HG03442 (cell line): ENCODE measurements at regions not wholly inside any gene's neighbourhood (a gene's known extent, or its start where the extent isn't known, plus 50 kb on each side); places are given as distances from the start of the nearest gene placed in this dataset.
"Not testable (repeated sequence)": the region's sequence is repeated elsewhere in the genome, so short reads cannot be mapped to it uniquely, and the experiment has no call there.

ENCODE experiments used
- ATAC-seq: cut with Tn5 transposase; IDR thresholded peaks from one replicate; pipeline ENCODE4 v1.9.1; 2021; ENCODE audit warnings: mild to moderate bottlenecking, moderate library complexity; ENCODE audit not compliant: unreplicated experiment

DNA sequence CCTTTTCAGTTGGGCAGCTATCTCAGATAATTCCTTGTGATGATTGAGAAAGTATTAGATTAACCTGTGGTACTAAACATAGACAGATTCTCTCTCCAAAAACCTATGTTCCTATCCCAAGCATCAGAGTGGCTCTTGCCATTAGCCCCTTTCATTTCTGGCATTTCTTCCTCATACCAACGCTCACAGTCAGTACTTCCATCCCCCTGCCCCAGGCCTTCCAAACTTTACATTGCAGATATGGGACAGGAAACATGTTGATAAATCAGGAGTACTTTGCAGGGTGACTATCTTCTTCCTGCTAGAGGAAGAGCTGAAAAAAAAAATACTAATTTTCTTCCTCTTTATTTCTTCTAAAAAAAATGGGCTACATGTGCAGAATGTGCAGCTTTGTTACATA lies 442.6 kb upstream of the RGMB start:
- ATAC-seq = no peak

DNA sequence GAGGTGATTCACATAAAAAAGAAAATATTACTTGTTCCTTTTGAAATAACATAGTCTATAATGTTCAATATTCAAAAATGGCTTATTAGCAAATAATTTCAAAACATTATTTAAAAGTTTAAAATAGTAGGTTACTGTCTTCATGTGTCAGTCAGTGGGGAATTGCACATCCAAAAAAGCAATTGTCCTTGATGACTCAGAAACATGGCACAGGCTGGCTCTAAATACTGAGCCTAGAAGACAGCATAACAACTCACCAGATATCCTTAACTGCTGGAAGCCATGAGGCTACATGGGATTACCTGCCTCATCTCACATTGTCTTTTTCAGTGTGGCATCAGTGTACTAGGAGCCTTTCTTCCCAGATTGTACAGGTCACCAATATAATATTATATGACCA lies 439.5 kb upstream of the RGMB start:
- no peak for ATAC-seq

DNA sequence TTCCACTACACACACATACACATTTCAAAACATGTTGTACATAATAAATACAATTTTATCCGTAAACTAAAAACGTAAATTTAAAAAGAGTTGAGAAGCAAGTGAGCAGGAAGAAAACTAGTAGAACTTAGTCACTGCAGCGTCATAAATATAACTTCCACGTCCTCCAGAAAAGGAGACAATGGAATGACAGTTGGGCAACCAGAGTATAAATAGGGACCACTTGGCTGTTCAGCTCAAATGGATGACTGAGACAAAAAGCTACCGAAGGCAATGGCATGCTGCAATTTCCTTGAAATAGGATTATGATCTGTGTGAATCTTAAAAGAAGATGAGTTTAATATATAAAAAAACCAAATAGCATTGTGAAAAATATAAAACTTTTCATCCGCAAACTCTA lies 438.5 kb upstream of the RGMB start:
- ATAC-seq = no peak

DNA sequence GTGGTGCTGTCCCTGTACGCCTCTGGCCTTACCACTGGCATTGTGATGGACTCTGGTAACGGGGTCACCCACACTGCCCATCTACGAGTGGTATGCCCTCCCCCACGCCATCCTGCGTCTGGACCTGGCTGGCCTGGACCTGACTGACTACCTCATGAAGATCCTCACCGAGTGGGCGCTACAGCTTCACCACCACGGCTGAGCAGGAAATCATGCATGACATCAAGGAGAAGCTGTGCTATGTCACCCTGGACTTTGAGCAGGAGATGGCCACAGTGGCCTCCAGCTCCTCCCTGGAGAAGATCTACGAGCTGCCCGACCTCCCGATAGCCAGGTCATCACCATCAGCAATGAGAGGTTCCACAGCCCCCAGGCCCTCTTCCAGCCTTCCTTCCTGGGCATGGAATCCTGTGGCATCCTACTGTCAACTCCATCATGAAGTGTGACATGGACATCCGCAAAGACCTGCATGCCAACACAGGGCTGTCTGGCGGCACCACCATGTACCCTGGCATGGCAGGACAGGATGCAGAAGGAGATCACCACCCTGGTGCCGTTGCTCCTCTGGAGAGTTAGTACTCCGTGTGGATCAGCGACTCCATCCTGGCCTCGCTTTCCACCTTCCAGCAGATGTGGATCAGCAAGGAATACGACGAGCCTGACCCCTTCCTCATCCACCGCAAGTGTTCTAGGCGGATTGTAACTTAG lies 434.2 kb upstream of the RGMB start:
- no peak for ATAC-seq

DNA sequence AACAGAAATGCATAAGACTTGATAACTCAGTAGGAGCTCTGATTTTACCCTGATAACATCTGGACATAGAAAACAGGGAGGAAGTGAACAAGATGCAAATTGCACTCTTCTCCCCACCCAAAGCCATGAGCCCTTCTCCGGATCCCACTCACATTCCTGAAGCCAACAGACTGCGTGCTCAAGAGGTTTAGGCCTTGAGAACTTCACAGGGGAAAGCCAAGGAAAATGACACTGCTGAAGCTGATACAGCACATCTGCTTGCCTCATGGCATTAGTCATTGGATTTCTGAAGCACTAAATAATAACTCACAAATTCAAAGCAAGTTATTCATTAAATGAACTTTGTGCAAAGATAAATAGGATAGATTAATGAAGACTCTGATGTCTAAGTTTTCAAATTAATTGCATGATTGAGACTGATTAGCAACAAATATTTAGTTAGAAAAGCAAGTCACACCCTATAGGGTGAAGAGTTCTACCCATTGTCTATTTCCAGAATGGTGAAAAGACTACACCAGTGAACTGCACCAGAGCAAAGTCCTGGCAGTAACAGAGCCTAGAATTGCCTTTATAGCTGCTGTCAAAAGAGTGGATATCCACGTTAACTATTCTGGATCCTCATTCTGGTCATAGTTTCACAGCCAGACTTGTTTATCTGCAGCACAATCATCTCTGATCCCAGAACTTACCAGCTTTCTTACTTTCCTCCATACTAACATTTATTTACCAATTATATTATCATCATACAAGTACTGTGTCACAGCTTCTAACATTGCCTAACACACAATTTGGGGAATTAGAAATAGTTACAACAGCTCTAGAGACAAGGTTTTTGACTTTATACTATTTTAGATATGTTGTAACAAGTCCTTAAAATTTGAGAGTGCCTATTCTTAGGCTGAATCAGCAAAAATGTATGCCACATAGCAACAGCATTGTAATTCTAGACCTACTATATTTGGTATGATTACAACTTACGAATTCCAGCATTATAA lies 432.1 kb upstream of the RGMB start:
- no peak for ATAC-seq

DNA sequence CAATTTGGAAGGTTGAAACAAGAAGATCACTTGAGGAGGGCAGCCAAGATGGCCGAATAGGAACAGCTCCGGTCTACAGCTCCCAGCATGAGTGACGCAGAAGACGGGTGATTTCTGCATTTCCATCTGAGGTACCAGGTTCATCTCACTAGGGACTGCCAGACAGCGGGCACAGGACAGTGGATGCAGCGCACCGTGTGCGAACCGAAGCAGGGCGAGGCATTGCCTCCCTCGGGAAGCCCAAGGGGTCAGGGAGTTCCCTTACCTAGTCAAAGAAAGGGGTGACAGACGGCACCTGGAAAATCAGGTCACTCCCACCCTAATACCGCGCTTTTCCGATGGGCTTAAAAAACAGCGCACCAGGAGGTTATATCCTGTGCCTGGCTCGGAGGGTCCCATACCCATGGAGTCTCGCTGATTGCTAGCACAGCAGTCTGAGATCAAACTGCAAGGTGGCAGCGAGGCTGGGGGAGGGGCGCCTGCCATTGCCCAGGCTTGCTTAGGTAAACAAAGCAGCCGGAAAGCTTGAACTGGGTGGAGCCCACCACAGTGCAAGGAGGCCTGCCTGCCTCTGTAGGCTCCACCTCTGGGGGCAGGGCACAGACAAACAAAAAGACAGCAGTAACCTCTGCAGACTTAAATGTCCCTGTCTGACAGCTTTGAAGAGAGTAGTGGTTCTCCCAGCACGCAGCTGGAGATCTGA lies 430.4 kb upstream of the RGMB start:
- not testable (repeated sequence) for ATAC-seq

DNA sequence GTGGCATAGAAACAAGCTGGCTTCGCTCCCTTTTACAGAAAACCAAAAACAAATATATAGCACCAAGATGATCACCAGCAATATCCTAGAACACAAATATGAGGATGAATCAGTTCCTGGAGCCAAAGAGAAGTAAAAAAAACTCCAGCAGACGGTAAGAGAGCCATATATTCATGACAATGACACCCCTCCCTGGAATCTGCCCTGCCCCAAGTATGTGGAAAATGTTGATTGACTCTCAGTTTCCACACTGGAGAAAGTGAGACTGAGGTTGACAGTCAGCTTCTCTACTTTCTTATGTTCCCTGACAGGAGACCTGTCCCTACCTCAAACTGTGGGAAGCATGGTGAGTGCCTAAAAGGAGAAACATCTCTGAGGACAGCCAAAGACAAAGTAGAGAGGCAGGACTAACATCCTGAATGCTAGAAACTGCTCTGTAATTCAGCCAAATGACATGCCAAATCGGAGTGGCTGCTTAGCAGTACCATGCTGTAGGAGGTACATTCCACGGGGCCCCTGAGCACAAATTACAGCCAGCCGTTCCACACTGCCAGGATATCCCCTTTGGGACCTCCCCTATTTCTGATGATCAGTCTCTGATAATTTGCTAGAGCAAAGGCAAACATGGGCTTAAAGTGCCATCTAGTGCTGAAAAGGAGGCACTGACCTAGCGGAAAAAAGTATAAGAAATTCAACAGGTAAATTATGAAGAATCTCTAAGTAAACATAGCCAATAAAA lies 424.0 kb upstream of the RGMB start:
- ATAC-seq = no peak

DNA sequence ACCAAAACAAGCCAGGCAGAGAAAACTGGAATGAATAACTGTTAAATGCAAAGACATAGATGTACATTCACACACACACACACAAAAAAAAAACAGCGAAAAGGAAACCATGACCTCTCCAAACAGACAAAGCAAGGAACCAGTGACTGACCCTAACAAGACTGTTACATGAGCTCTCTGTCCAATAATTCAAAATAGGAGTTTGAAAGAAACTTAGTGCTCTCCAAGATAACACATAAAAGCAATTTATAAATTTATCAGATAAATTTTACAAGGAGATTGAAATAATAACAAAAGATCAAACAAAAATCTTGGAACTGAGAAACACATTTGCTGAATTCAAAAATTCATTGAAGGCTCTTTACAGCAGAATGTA lies 423.5 kb upstream of the RGMB start:
- ATAC-seq = no peak

DNA sequence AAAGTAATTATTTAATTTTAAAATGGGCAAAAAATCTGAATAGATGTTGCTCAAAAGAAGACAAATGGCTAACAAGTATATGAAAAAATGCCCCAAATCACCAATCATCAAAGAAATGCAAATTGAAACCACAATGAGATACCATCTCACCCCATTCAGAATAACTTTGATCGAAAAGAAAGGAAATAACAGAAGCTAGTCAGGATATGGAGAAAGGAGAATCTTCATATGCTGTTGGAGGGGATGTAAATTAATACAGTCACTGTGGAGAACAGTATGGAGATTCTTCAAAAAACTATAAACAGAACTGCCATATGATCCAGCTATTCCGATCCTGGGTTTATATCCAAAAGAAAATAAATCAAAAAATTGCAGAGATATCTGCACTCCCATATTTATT lies 418.5 kb upstream of the RGMB start:
- ATAC-seq = no peak

DNA sequence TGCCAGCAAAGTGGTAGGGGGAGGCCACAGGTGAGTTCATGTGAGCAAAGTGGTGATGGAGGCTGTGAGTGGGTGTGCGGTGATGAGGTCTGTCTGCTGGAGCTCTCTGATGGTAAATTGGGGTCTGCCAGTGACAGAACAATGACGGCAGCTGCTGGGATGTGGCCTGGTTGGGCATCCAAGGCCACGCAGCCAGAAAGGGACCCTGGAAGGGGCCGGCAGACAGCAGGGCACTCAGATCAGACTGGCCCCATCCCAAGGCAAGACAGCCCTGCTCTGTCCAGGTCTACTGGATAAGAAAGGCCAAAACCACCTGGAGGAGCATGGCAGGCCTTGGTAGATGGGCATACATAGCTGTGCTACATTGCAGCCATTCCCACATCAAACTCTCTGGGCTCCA lies 412.9 kb upstream of the RGMB start:
- no peak for ATAC-seq

DNA sequence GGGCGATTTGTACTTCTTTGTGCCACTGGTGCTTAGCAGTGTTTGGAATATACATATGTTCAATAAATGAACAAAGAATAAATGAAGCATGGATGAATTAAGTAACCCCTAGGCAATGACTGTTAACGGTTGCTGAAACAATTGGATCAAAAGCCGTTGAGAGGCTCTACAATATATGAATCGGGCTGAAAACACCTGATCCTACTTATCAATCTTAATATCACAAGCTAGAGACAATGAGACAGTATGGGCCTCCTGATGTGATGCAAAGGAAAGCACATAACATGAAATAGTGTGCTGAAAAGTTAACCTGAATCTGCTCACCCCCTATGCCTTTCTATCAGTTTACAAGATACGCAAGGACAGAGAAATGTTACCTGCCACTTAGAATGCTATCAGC lies 410.3 kb upstream of the RGMB start:
- ATAC-seq = no peak

DNA sequence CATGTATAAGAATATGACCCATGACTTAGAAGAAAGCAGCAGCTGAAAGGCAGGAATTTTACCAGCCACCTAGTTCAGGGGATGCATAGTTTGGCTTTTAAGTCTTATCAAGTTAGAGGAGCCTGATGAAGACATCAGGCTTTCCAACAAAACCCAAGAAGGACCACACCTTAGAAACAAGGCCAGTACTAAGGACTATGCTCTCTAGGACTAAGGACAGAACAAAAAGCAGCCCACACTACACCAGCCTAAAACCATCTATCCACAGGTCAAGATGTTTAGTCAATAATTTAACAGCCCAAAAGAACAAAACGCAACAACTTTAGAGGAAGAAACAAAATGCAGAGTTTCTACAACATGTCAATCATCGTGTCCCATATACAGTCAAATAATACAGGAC lies 408.9 kb upstream of the RGMB start:
- ATAC-seq = no peak

DNA sequence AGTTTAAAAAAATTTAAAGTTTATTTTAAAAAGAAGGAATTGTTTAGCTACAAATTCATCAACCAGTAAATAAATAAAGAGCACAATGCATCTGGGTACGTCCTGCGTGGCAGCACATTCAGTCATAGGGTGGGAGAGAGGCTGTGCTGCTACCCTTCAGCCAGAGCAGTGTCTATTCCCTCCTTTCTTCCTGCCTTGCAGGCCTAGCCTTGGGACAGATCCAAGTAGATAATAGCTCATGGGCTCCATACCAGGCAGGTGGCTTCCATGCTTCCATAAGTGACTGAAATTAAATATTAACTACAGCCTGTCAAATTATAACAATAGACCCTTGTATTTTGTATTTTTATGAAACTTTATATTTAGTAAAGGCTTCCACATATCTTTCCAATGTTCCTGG lies 408.3 kb upstream of the RGMB start:
- no peak for ATAC-seq

DNA sequence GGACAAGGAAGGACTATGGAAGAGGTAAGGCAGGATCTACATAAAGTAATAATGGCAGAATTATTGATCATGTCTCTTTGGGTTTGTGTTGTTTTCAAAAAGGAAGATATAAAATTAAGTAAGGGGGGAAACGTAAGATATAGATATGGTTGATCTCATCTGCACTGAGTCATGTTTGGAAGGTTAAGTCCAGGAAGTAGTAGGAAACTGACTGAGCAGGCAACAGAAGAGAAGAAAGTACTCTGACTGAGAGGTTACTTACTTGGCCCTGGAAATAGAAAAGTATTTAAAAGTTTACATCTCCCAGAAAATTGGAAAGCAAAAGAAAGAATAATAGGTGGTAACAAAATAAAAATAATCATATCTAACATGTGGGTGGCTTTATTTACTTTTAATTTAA lies 405.3 kb upstream of the RGMB start:
- no peak for ATAC-seq

DNA sequence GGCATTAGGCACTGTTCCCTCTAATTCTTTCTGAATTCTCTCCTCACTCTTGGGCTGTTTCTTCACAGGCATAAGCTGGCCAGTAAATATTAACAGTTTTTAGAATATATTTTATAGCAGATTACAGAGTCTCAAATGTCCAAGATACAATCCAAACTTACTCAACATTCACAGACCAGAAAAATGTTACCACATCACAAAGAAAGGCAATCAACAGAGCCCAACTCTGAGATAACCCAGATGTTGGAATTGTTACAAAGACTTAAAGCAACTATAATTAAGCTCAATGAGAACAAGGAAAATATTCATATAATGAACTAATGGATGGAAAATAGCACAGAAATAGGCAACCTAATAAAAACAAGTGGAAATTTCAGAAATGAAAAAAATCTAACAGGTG lies 401.1 kb upstream of the RGMB start:
- ATAC-seq = no peak

DNA sequence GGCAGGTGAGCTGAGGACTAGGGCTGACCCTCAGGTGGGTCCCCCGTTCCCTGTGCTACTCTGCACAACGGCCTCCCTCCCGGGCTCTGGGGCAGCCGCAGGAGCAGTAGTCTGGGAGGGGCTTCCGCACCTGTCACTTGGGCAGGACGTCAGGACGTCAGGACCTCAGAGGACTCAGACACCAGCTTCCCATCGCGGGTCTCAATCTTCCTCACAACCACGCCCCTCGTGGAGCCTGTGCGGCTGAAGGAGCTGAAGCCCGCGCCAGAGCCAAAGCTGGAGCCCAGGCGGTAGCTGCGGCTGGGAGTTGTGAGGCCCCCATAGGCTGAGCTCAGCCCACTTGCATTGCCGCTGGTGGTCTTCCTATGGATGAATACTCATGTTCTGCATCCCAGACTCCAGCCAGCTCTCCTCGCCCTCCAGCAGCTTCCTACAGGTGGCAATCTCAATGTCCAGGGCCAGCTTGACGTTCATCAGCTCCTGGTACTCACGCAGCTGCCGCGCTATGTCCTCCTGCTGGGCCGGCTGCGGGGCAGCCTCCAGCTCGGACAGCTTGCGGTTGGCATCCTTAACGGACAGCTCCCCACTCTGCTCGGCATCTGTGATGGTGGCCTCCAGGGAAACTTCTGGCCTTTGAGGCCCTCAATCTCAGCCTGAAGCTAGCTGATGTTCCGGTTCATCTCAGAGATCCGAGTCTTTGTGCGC lies 381.4 kb upstream of the RGMB start:
- ATAC-seq = no peak

DNA sequence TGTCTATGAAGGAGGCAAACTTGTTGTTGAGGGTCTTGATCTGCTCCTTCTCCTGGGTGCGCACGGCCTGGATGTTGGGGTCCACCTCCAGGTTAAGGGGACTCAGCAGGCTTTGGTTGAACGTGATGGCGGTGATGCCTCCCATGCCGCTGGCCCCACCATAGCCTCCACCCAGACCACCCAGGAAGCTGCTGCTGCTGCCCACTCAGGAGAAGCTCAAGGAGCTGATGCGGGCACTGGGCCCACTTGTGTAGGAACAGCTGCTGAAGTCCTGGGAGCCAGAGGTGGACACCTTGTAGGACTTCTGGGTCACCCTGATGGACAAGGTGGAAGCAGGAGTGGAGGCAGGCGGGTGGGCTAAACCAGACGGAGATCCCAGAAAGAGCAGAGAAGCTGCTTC lies 380.3 kb upstream of the RGMB start:
- not testable (repeated sequence) for ATAC-seq

DNA sequence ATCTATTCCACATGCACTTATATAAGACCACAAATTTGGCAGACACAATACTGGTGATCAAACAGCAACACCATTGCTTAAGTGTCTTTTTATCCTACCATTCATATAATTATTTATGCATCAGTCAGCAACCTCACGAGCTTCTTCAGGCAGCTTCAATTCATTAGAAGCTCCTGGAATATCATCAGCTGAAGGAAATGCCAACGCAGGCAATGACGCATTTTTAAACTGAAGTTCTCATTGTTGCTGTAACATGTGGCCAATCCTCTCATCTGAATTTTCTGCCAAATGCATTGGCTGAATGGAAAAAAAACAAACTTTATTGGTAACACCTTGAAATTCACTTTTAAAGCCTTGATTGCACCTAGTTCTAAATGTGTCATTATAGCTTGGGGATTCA lies 376.4 kb upstream of the RGMB start:
- ATAC-seq = no peak

DNA sequence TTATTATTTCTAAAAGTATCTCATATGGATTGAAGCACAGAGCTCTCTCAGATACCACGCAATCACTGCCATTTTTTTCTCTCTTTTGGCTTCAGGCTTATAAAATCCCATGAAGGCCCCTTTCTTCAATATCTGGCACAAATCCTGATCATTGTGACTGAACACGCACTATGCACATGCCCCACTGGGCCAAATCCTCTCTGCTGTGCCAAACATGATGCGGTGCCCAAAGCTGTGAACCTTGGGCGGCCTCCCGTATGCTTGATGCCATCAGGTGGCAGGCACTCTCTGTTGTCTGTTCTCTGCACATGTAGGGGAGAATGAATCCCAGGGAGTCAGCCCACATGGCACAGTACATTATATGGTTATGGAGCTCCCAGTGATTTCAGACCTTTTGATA lies 375.0 kb upstream of the RGMB start:
- no peak for ATAC-seq

DNA sequence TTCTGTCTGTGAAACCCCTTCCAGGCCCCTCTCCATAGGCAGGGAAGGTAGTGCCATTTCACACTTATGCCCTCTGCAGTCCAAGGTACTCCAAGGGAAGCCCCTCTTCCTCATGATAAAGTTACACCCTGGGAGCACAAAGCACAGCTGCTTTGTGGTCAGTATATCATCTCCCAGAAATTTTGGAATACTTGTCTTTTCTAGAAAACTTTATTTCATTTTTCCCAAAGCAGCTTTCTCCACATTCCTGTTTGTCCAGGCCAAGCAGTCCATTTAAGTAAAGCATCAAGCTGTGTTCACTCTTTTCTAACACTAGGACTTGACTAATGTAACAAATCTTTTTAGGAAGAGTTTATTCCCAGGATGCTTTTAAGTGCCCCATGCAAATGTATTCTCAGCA lies 371.8 kb upstream of the RGMB start:
- ATAC-seq = no peak
